ENCODE measurements at regions not wholly inside any gene's neighbourhood (a gene's known extent, or its start where the extent isn't known, plus 50 kb on each side); places are given as distances from the start of the nearest gene placed in this dataset.

DNA sequence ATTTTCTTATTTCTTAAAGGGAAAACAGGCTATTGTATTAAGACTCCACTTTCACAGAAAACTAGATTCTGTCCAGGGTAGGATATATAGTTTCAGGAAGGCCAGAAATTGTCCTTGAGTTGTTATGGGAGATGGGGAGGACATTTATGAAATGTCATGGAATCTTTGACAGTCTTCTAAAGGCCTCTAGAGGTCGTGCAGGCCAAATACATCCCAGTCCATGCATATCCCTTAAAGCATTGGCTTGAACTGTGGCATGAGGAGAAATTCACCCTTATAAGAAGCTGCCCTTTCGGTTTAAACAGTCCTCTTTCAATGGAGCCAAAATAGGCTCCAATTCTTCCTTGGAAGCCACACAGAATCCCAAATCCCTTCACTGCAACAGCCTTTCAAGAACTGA lies 183.6 kb upstream of the NOCT start:
- Histone ChIP-seq H3K4me1 (ENCODE audit: insufficient read depth, poor library complexity, severe bottlenecking) (peaks cover 4% of the 10 kb centered on the region), H3K36me3 (ENCODE audit: low read depth) (no peaks in the 10 kb centered on the region), H3K27ac (ENCODE audit: poor library complexity, severe bottlenecking) (no peak overlapping the region), H3K4me3 (ENCODE audit: severe bottlenecking) (no peak overlapping the region), H3K9me3 (ENCODE audit: severe bottlenecking) (no peaks in the 10 kb centered on the region), H3K27me3 (ENCODE audit: insufficient read depth, poor library complexity, severe bottlenecking) (no peaks in the 10 kb centered on the region)
- ATAC-seq (ENCODE audit: low read depth): no peak
- TF ChIP-seq, protein P1, sequence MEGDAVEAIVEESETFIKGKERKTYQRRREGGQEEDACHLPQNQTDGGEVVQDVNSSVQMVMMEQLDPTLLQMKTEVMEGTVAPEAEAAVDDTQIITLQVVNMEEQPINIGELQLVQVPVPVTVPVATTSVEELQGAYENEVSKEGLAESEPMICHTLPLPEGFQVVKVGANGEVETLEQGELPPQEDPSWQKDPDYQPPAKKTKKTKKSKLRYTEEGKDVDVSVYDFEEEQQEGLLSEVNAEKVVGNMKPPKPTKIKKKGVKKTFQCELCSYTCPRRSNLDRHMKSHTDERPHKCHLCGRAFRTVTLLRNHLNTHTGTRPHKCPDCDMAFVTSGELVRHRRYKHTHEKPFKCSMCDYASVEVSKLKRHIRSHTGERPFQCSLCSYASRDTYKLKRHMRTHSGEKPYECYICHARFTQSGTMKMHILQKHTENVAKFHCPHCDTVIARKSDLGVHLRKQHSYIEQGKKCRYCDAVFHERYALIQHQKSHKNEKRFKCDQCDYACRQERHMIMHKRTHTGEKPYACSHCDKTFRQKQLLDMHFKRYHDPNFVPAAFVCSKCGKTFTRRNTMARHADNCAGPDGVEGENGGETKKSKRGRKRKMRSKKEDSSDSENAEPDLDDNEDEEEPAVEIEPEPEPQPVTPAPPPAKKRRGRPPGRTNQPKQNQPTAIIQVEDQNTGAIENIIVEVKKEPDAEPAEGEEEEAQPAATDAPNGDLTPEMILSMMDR (IDR thresholded peaks at IDR 0.05; ENCODE audit: poor library complexity, severe bottlenecking): peak; percentile 12
- no peak for DNase-seq (ENCODE audit: low spot score)

- ATAC-seq (ENCODE audit: low read depth) (no peak), DNase-seq (ENCODE audit: low spot score) (no peak)
- H3K4me3 ChIP-seq (ENCODE audit: severe bottlenecking): no peak overlapping the region
- TF ChIP-seq, protein P1 (IDR thresholded peaks at IDR 0.05; ENCODE audit: poor library complexity, severe bottlenecking): no peak
- H3K36me3 ChIP-seq (ENCODE audit: low read depth): no peaks in the 10 kb centered on the region
- no peaks in the 10 kb centered on the region for H3K27me3 ChIP-seq (ENCODE audit: insufficient read depth, poor library complexity, severe bottlenecking)
- no peak overlapping the region for H3K27ac ChIP-seq (ENCODE audit: poor library complexity, severe bottlenecking)
- H3K9me3 ChIP-seq (ENCODE audit: severe bottlenecking): no peaks in the 10 kb centered on the region
- H3K4me1 ChIP-seq (ENCODE audit: insufficient read depth, poor library complexity, severe bottlenecking): no peaks in the 10 kb centered on the region
These were observed 186.7 kb upstream of the NOCT start for GRCh38 chr4:138828926-138829325.

GRCh38 chr4:138826754-138827153 lies 188.8 kb upstream of the NOCT start:
- DNase-seq (ENCODE audit: low spot score) (no peak), ATAC-seq (ENCODE audit: low read depth) (no peak)
- Histone ChIP-seq H3K36me3 (ENCODE audit: low read depth) (no peaks in the 10 kb centered on the region), H3K27me3 (ENCODE audit: insufficient read depth, poor library complexity, severe bottlenecking) (no peaks in the 10 kb centered on the region), H3K4me3 (ENCODE audit: severe bottlenecking) (no peak overlapping the region), H3K4me1 (ENCODE audit: insufficient read depth, poor library complexity, severe bottlenecking) (no peaks in the 10 kb centered on the region), H3K27ac (ENCODE audit: poor library complexity, severe bottlenecking) (no peak overlapping the region), H3K9me3 (ENCODE audit: severe bottlenecking) (no peaks in the 10 kb centered on the region)
- TF ChIP-seq, protein P1 (IDR thresholded peaks at IDR 0.05; ENCODE audit: poor library complexity, severe bottlenecking): no peak

DNA sequence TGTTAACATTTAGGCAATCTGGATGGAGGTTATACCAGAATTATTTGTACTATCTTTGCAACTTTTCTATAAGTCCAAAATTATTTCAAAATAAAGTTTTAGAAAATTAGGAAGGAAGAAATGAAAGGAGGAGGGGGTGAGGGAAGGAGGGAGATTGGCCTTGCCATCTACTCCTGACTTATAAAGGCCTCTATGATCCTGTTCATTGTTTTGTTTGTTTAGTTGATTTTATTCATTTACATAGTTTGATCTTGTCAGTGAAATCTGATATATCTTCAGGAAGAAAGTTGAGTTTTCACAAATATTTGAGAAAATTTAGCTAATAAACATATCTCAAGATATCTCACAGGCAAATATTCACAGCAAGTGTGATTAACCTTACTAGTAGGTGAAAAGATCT lies 189.3 kb upstream of the NOCT start:
- no peak overlapping the region for H3K27ac ChIP-seq (ENCODE audit: poor library complexity, severe bottlenecking)
- H3K4me1 ChIP-seq (ENCODE audit: insufficient read depth, poor library complexity, severe bottlenecking): no peaks in the 10 kb centered on the region
- H3K4me3 ChIP-seq (ENCODE audit: severe bottlenecking): no peak overlapping the region
- H3K27me3 ChIP-seq (ENCODE audit: insufficient read depth, poor library complexity, severe bottlenecking): no peaks in the 10 kb centered on the region
- ATAC-seq (ENCODE audit: low read depth) (no peak), DNase-seq (ENCODE audit: low spot score) (no peak)
- TF ChIP-seq, protein P1 (IDR thresholded peaks at IDR 0.05; ENCODE audit: poor library complexity, severe bottlenecking): no peak
- H3K9me3 ChIP-seq (ENCODE audit: severe bottlenecking): no peaks in the 10 kb centered on the region
- H3K36me3 ChIP-seq (ENCODE audit: low read depth): no peaks in the 10 kb centered on the region

DNA sequence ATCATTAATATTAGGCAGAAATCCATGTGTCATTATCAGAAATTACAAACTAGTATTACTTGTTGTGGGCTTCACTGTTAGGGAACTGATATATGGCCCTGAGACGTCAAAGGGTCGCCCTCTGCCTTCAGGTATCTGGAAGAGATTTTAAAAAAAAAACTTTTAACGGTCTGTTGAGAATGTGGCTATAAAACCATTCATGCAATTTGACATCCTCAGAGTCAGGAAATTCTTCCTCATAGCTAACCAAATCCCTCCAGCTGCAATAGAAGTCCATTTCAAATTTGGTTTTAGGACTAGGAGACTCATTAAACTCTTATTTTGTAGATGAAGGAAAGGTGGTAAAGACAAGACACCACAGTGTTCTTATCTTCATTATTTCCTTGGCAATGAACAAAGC lies 194.2 kb upstream of the NOCT start:
- Histone ChIP-seq H3K4me1 (ENCODE audit: insufficient read depth, poor library complexity, severe bottlenecking) (no peaks in the 10 kb centered on the region), H3K4me3 (ENCODE audit: severe bottlenecking) (no peak overlapping the region), H3K27ac (ENCODE audit: poor library complexity, severe bottlenecking) (no peak overlapping the region), H3K9me3 (ENCODE audit: severe bottlenecking) (no peaks in the 10 kb centered on the region), H3K36me3 (ENCODE audit: low read depth) (no peaks in the 10 kb centered on the region), H3K27me3 (ENCODE audit: insufficient read depth, poor library complexity, severe bottlenecking) (no peaks in the 10 kb centered on the region)
- no peak for DNase-seq (ENCODE audit: low spot score)
- ATAC-seq (ENCODE audit: low read depth): no peak
- TF ChIP-seq, protein P1 (IDR thresholded peaks at IDR 0.05; ENCODE audit: poor library complexity, severe bottlenecking): no peak
